Activated naive CD4-positive, alpha-beta T cell treated with anti-CD3 and anti-CD28 coated beads, Interleukin-2, amount 10 ng/mL, durations not matched to agents 7 days and 5 days (primary cell): ENCODE measurements at regions not wholly inside any gene's neighbourhood (a gene's known extent, or its start where the extent isn't known, plus 50 kb on each side); places are given as distances from the start of the nearest gene placed in this dataset.

Experiments
- CTCF ChIA-PET: fragments of 350-600 bp; sonication (Branson Sonifier 250); formaldehyde crosslinking; loops from one replicate; lab custom pipeline; 2021; ENCODE audit warnings: antibody characterized with exemption; lab: Charles Lee
- DNase-seq: peaks from one replicate; pipeline ENCODE4 v3.0.0-alpha.2; 2020
- H3K27ac Mint-ChIP-seq: one replicate; pipeline ENCODE4 v1.8.0; 2021; ENCODE audit warnings: mild to moderate bottlenecking, moderate library complexity, mixed read lengths
- H3K27me3 Mint-ChIP-seq: one replicate; pipeline ENCODE4 v1.8.0; 2021; ENCODE audit warnings: mild to moderate bottlenecking, mixed read lengths
- H3K36me3 Mint-ChIP-seq: one replicate; pipeline ENCODE4 v1.8.0; 2021; ENCODE audit warnings: mixed read lengths
- H3K4me1 Mint-ChIP-seq: one replicate; pipeline ENCODE4 v1.8.0; 2021; ENCODE audit warnings: mixed read lengths
- H3K4me3 Mint-ChIP-seq: one replicate; pipeline ENCODE4 v1.8.0; 2021; ENCODE audit warnings: mild to moderate bottlenecking, moderate library complexity, mixed read lengths
- H3K9me3 Mint-ChIP-seq: one replicate; pipeline ENCODE4 v1.8.0; 2021; ENCODE audit warnings: mixed read lengths

- Mint-ChIP-seq H3K36me3 (no peaks in the 10 kb centered on the region), H3K27me3 (peaks cover 47% of the 10 kb centered on the region), H3K4me1 (no peaks in the 10 kb centered on the region), H3K27ac (no peak overlapping the region), H3K4me3 (no peak overlapping the region), H3K9me3 (peaks cover 2% of the 10 kb centered on the region)
- CTCF ChIA-PET: no interaction called here
- DNase-seq: no peak
Observed at GRCh38 chr2:239891698-239892097, 133.4 kb downstream of the NDUFA10 start.

DNA sequence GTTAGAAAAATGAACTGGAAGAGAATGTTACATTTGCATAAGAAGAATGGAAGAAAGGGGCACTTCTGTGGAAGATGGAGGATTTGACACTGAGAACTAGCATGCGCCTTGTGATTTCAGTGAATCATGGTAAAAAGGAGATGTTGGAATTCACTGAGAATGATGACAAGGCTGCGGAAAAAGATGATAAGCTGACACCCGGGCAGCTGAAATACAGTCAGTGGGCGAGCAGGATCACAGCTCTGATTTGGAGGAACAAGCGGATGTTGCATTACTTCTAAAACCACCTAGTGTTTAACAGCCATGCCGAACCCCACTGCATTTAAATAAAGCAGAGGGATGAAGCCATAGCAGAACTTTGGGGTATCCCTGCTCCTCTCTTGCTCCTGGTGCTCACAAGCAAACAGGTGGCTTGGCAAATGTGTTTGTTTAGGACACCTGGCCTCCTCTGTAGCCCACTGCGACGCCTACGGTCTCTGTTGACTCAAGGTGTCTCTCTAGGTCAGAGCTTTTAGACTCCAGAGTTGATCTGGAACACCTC, 134.9 kb downstream of the NDUFA10 start:
- no peak overlapping the region for H3K4me3 Mint-ChIP-seq
- peaks cover 2% of the 10 kb centered on the region for H3K36me3 Mint-ChIP-seq
- H3K4me1 Mint-ChIP-seq: no peaks in the 10 kb centered on the region
- no peak for DNase-seq
- H3K9me3 Mint-ChIP-seq: peaks cover 11% of the 10 kb centered on the region
- CTCF ChIA-PET: interaction anchor here (0.8 kb wide), 1 partner anchor 866 kb away, joined by 5 read pairs; no protein-coding TSS in a partner anchor
- H3K27ac Mint-ChIP-seq: no peak overlapping the region
- peaks cover 46% of the 10 kb centered on the region for H3K27me3 Mint-ChIP-seq

- DNase-seq: no peak
- H3K4me3 Mint-ChIP-seq: no peak overlapping the region
- CTCF ChIA-PET: interaction anchor here (0.8 kb wide), 1 partner anchor 865 kb away, joined by 5 read pairs; no protein-coding TSS in a partner anchor
Observed at GRCh38 chr2:239889641-239890121, 135.5 kb downstream of the NDUFA10 start.

GRCh38 chr2:239887604-239888003, 137.5 kb downstream of the NDUFA10 start:
- Mint-ChIP-seq H3K36me3 (peaks cover 6% of the 10 kb centered on the region), H3K27ac (no peak overlapping the region), H3K4me1 (no peaks in the 10 kb centered on the region), H3K4me3 (no peak overlapping the region), H3K9me3 (peaks cover 24% of the 10 kb centered on the region), H3K27me3 (peaks cover 30% of the 10 kb centered on the region)
- DNase-seq: no peak
- CTCF ChIA-PET: no interaction called here

More at GRCh38 chr2:239889641-239890121, 135.5 kb downstream of the NDUFA10 start:
- Mint-ChIP-seq H3K27ac (no peak overlapping the region), H3K27me3 (peaks cover 40% of the 10 kb centered on the region), H3K9me3 (peaks cover 15% of the 10 kb centered on the region), H3K4me1 (no peaks in the 10 kb centered on the region), H3K36me3 (peaks cover 4% of the 10 kb centered on the region)

DNA sequence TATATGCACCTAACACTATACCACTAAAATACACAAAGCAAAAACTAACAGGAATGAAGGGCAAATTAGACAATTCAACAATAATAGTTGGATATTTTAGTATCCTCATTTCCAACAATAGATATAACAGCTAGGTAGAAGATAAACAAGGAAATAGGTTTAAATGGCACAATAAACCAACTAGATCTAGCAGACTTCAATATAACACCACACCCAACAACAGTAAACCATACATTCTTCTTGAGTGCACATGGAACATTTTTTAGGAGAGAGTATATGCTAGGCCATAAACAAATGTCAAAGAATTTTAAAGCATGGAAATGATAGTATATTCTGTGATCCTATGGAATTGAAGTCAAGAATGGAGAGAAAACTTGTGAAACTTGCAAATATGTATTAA, 138.4 kb downstream of the NDUFA10 start:
- Mint-ChIP-seq H3K36me3 (peaks cover 6% of the 10 kb centered on the region), H3K4me3 (no peak overlapping the region), H3K4me1 (peaks cover 3% of the 10 kb centered on the region), H3K9me3 (peaks cover 24% of the 10 kb centered on the region), H3K27me3 (peaks cover 35% of the 10 kb centered on the region), H3K27ac (no peak overlapping the region)
- CTCF ChIA-PET: no interaction called here
- no peak for DNase-seq

DNA sequence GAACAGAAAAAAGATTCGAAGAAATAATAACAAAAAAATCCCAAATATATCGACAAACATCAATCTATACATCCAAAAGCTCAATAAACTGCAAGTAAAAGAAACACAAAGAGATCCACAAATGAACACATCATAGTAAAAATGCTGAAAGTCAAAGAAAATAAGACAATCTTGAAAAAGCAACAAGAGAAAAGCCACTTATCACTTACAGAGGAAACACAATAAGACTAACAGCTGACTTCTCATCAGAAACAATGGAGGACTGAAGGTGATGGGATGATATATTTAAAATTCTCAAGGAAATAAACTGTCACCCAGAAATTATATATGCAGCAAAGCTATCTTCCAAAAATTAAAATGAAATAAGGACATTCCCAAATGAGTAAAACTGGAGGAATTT, 140.3 kb downstream of the NDUFA10 start:
- H3K9me3 Mint-ChIP-seq: peaks cover 24% of the 10 kb centered on the region
- peaks cover 6% of the 10 kb centered on the region for H3K36me3 Mint-ChIP-seq
- peaks cover 3% of the 10 kb centered on the region for H3K4me1 Mint-ChIP-seq
- H3K4me3 Mint-ChIP-seq: no peak overlapping the region
- no peak overlapping the region for H3K27ac Mint-ChIP-seq
- CTCF ChIA-PET: interaction anchor here (0.6 kb wide), 1 partner anchor 37 kb away, joined by 3 read pairs; no protein-coding TSS in a partner anchor
- H3K27me3 Mint-ChIP-seq: peaks cover 46% of the 10 kb centered on the region
- no peak for DNase-seq

DNA sequence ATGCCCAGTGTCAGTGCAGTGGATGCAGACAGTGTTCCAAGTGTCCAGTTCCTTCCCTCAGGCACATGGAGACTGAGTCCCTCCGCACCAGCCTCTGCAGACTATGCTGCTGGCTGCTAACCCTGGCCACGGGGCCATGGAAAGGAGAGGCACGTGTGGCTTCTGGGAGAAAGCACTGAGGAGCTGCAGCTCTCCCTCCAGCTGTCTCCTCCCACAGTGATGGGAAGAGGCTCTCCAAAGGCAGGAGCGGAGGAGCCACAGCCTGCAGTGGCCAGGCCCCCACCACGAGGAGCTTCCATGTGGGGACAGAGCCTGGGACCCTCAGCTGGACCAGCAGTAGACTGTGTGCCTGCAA, 141.1 kb downstream of the NDUFA10 start:
- Mint-ChIP-seq H3K27ac (no peak overlapping the region), H3K4me1 (peaks cover 3% of the 10 kb centered on the region), H3K9me3 (peaks cover 24% of the 10 kb centered on the region), H3K4me3 (no peak overlapping the region), H3K27me3 (peaks cover 44% of the 10 kb centered on the region), H3K36me3 (peaks cover 6% of the 10 kb centered on the region)
- CTCF ChIA-PET: no interaction called here
- DNase-seq: no peak

- no peak for DNase-seq
- CTCF ChIA-PET: interaction anchor here (0.9 kb wide), 1 partner anchor 820 kb away, joined by 3 read pairs; no protein-coding TSS in a partner anchor
- peaks cover 45% of the 10 kb centered on the region for H3K27me3 Mint-ChIP-seq
- peaks cover 6% of the 10 kb centered on the region for H3K36me3 Mint-ChIP-seq
- H3K27ac Mint-ChIP-seq: no peak overlapping the region
- H3K4me1 Mint-ChIP-seq: peaks cover 3% of the 10 kb centered on the region
- peaks cover 24% of the 10 kb centered on the region for H3K9me3 Mint-ChIP-seq
- H3K4me3 Mint-ChIP-seq: no peak overlapping the region
Observed at GRCh38 chr2:239883326-239884050, 141.7 kb downstream of the NDUFA10 start.

DNA sequence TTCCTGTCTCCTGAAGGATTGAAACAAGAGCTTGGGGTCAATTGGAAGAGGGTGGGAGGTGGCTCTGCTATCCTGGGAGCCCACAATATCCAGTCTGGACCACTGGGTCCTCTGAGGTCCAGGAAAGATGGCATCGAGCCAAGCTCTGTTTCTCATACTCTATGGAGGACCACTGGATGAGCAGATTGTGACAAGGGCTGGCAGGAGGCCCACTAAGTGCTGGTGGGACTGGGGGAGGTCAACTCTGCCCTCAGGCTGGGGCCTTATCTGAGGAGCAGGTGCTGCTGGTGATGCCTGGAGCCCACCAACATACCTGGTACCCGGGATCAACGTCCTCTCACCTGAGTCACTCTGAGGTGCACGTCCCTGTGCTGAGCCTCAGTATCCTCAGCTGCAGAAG, 142.4 kb downstream of the NDUFA10 start:
- Mint-ChIP-seq H3K27me3 (peaks cover 40% of the 10 kb centered on the region), H3K4me1 (peaks cover 3% of the 10 kb centered on the region), H3K27ac (no peak overlapping the region), H3K9me3 (peaks cover 24% of the 10 kb centered on the region), H3K36me3 (peaks cover 6% of the 10 kb centered on the region), H3K4me3 (no peak overlapping the region)
- CTCF ChIA-PET: interaction anchor here (0.7 to 0.9 kb wide), 2 partner anchors 51 to 819 kb away, joined by 3 read pairs; no protein-coding TSS in a partner anchor
- DNase-seq: no peak

- CTCF ChIA-PET: interaction anchor here (0.7 kb wide), 1 partner anchor 51 kb away, joined by 3 read pairs; no protein-coding TSS in a partner anchor
- peak; percentile 74 for DNase-seq
- Mint-ChIP-seq H3K36me3 (peaks cover 6% of the 10 kb centered on the region), H3K4me3 (no peak overlapping the region), H3K9me3 (peaks cover 24% of the 10 kb centered on the region), H3K27me3 (peaks cover 40% of the 10 kb centered on the region), H3K4me1 (peaks cover 3% of the 10 kb centered on the region), H3K27ac (no peak overlapping the region)
Observed at GRCh38 chr2:239882331-239882732, 142.8 kb downstream of the NDUFA10 start.

- H3K36me3 Mint-ChIP-seq: peaks cover 6% of the 10 kb centered on the region
- CTCF ChIA-PET: no interaction called here
- peaks cover 23% of the 10 kb centered on the region for H3K9me3 Mint-ChIP-seq
- no peak overlapping the region for H3K27ac Mint-ChIP-seq
- peaks cover 3% of the 10 kb centered on the region for H3K4me1 Mint-ChIP-seq
- H3K27me3 Mint-ChIP-seq: peaks cover 41% of the 10 kb centered on the region
- no peak overlapping the region for H3K4me3 Mint-ChIP-seq
- DNase-seq: no peak
Observed at GRCh38 chr2:239881561-239882320, 143.4 kb downstream of the NDUFA10 start.

GRCh38 chr2:239881031-239881471, 144.1 kb downstream of the NDUFA10 start:
- H3K4me3 Mint-ChIP-seq: no peak overlapping the region
- peaks cover 4% of the 10 kb centered on the region for H3K36me3 Mint-ChIP-seq
- H3K27ac Mint-ChIP-seq: no peak overlapping the region
- peaks cover 47% of the 10 kb centered on the region for H3K27me3 Mint-ChIP-seq
- peaks cover 3% of the 10 kb centered on the region for H3K4me1 Mint-ChIP-seq
- no peak for DNase-seq
- peaks cover 18% of the 10 kb centered on the region for H3K9me3 Mint-ChIP-seq
- CTCF ChIA-PET: no interaction called here

DNA sequence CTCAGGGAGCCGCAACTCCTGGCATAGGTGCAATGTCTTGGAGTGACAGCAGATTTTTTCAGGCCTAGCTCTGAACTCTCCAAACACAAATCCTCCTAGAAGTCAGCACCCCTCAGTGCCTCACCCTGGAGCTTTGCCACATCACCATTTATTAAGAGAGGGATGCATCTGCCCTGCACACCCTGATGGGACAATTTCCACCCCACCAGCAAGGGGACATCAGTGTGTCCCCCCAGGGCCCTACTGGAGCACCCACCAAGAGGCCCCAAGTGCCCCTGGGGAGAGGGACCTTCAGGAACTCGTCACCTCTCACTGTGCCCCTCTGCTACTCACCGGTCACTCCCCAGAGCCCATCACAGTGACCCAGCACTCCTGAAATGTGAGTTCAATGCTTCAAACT, 144.7 kb downstream of the NDUFA10 start:
- H3K27me3 Mint-ChIP-seq: peaks cover 50% of the 10 kb centered on the region
- H3K9me3 Mint-ChIP-seq: peaks cover 15% of the 10 kb centered on the region
- no peak for DNase-seq
- peaks cover 4% of the 10 kb centered on the region for H3K36me3 Mint-ChIP-seq
- CTCF ChIA-PET: interaction anchor here (0.8 kb wide), 1 partner anchor 9 kb away, joined by 3 read pairs; no protein-coding TSS in a partner anchor
- H3K27ac Mint-ChIP-seq: no peak overlapping the region
- no peak overlapping the region for H3K4me3 Mint-ChIP-seq
- H3K4me1 Mint-ChIP-seq: peaks cover 3% of the 10 kb centered on the region
